ENCODE measurements at regions not wholly inside any gene's neighbourhood (a gene's known extent, or its start where the extent isn't known, plus 50 kb on each side); places are given as distances from the start of the nearest gene placed in this dataset.

DNA sequence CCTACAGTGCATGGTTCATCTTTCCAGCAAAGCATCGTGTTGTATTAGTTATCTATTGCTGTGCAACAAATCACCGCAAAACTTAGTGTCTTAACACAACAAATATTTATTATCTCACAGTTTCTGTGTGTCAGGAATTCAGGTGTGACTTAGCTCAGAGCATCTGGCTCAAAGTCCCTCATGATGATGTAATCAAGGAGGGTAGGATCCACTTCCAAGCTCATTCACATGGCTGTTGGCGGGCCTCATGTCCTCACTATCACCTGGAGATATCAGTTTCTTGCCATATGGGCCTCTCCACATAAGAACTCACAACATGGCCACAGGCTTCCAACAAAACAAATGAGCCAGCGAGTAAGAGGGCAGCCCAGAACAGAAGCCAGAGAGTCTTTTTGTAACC, 135.6 kb upstream of the GJB5 start:
- H3K79me2 ChIP-seq: no peaks in the 10 kb centered on the region
- no peak overlapping the region for H3K4me3 ChIP-seq (ENCODE audit: low read depth, low read length)
- H3K4me2 ChIP-seq (ENCODE audit: low read length): no peak overlapping the region
- H3K27me3 ChIP-seq (ENCODE audit: control insufficient read depth, insufficient read depth, low read length): no peaks in the 10 kb centered on the region
- no peak overlapping the region for H2AFZ ChIP-seq
- TF ChIP-seq CTCF (IDR thresholded peaks at IDR 0.05): no peak
- no peak overlapping the region for H3K27ac ChIP-seq
- H3K9me3 ChIP-seq (ENCODE audit: control insufficient read depth, low read length): no peaks in the 10 kb centered on the region
- no peaks in the 10 kb centered on the region for H3K4me1 ChIP-seq
- H3K36me3 ChIP-seq (ENCODE audit: control insufficient read depth, insufficient read depth, low read length): no peaks in the 10 kb centered on the region
- no peak overlapping the region for H3K9ac ChIP-seq

DNA sequence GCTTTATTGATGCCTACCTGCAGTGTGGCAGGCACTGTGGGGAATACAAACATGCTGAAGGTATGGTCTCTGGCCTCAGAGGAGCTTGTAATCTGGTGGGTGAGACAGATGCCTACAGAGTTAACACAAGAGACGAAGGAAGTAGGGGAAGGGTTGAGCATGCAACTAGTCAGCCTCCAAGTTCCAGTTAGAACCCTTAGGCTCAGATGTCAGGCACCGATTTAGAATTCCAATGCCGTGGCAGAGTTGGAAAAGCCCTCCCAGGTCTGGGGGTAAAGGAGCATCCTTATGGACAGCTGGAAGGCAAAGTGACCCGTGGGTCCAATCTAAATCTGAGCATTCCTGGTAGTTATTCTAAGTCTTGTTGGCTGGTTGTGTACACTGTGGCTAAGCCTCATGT, 132.9 kb upstream of the GJB5 start:
- no peak overlapping the region for H3K4me3 ChIP-seq (ENCODE audit: low read depth, low read length)
- no peak overlapping the region for H2AFZ ChIP-seq
- no peaks in the 10 kb centered on the region for H3K27me3 ChIP-seq (ENCODE audit: control insufficient read depth, insufficient read depth, low read length)
- H3K27ac ChIP-seq: no peak overlapping the region
- H3K79me2 ChIP-seq: no peaks in the 10 kb centered on the region
- no peaks in the 10 kb centered on the region for H3K4me1 ChIP-seq
- H3K9me3 ChIP-seq (ENCODE audit: control insufficient read depth, low read length): no peaks in the 10 kb centered on the region
- H3K36me3 ChIP-seq (ENCODE audit: control insufficient read depth, insufficient read depth, low read length): no peaks in the 10 kb centered on the region
- no peak overlapping the region for H3K4me2 ChIP-seq (ENCODE audit: low read length)
- no peak overlapping the region for H3K9ac ChIP-seq
- TF ChIP-seq CTCF (IDR thresholded peaks at IDR 0.05): no peak

- Histone ChIP-seq H3K27ac (no peak overlapping the region), H3K9me3 (ENCODE audit: control insufficient read depth, low read length) (no peaks in the 10 kb centered on the region), H2AFZ (no peak overlapping the region), H3K27me3 (ENCODE audit: control insufficient read depth, insufficient read depth, low read length) (no peaks in the 10 kb centered on the region), H3K4me1 (no peaks in the 10 kb centered on the region), H3K79me2 (no peaks in the 10 kb centered on the region), H3K4me2 (ENCODE audit: low read length) (no peak overlapping the region), H3K36me3 (ENCODE audit: control insufficient read depth, insufficient read depth, low read length) (no peaks in the 10 kb centered on the region), H3K9ac (no peak overlapping the region), H3K4me3 (ENCODE audit: low read depth, low read length) (no peak overlapping the region)
- TF ChIP-seq CTCF (IDR thresholded peaks at IDR 0.05): no peak
Observed at GRCh38 chr1:34625521-34626015, 129.3 kb upstream of the GJB5 start.

- Histone ChIP-seq H3K9ac (no peak overlapping the region), H3K36me3 (ENCODE audit: control insufficient read depth, insufficient read depth, low read length) (no peaks in the 10 kb centered on the region), H3K27me3 (ENCODE audit: control insufficient read depth, insufficient read depth, low read length) (no peaks in the 10 kb centered on the region), H3K4me2 (ENCODE audit: low read length) (no peak overlapping the region), H3K4me1 (no peaks in the 10 kb centered on the region), H3K4me3 (ENCODE audit: low read depth, low read length) (no peak overlapping the region), H3K79me2 (no peaks in the 10 kb centered on the region), H3K9me3 (ENCODE audit: control insufficient read depth, low read length) (no peaks in the 10 kb centered on the region), H3K27ac (no peak overlapping the region), H2AFZ (no peak overlapping the region)
- TF ChIP-seq CTCF (IDR thresholded peaks at IDR 0.05): no peak
Observed at GRCh38 chr1:34627465-34628240, 127.2 kb upstream of the GJB5 start.

DNA sequence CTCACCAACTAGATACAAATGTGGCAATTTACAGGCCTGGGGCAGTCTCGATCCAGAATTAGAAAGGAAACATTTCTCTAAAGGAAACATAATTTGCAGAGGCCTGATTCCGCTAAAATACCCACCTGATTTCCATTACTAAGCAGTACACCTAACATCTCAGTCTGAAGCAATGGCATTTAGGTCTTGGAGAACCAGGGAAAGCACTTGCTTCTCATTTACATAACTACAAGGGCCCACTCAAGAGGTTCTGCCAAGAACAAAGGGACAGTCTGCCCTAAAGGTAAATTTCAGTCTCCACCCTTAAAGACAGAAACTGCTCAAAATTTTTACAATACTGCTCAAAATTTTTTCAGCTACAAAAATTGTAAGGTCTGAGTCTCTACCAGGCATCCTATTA, 123.7 kb upstream of the GJB5 start:
- Histone ChIP-seq H3K4me3 (ENCODE audit: low read depth, low read length) (no peak overlapping the region), H3K27ac (no peak overlapping the region)

More for the DNA sequence above, 123.7 kb upstream of the GJB5 start:
- Histone ChIP-seq H2AFZ (no peak overlapping the region), H3K4me2 (ENCODE audit: low read length) (no peak overlapping the region), H3K9me3 (ENCODE audit: control insufficient read depth, low read length) (no peaks in the 10 kb centered on the region), H3K27me3 (ENCODE audit: control insufficient read depth, insufficient read depth, low read length) (no peaks in the 10 kb centered on the region), H3K4me1 (no peaks in the 10 kb centered on the region), H3K36me3 (ENCODE audit: control insufficient read depth, insufficient read depth, low read length) (no peaks in the 10 kb centered on the region), H3K9ac (no peak overlapping the region), H3K79me2 (no peaks in the 10 kb centered on the region)
- TF ChIP-seq CTCF (IDR thresholded peaks at IDR 0.05): no peak

Data from parathyroid adenoma (tissue), 2 donors.